ENCODE measurements at regions not wholly inside any gene's neighbourhood (a gene's known extent, or its start where the extent isn't known, plus 50 kb on each side); places are given as distances from the start of the nearest gene placed in this dataset.

GRCh38 chr1:5338466-5338865 lies 653.8 kb downstream of the NPHP4 start:
- TF ChIP-seq CTCF (IDR thresholded peaks at IDR 0.05), result no peak
- TF ChIP-seq POLR2A (IDR thresholded peaks at IDR 0.05), result no peak

All from right lobe of liver (tissue), 4 donors.